ENCODE measurements at regions not wholly inside any gene's neighbourhood (a gene's known extent, or its start where the extent isn't known, plus 50 kb on each side); places are given as distances from the start of the nearest gene placed in this dataset.

DNA sequence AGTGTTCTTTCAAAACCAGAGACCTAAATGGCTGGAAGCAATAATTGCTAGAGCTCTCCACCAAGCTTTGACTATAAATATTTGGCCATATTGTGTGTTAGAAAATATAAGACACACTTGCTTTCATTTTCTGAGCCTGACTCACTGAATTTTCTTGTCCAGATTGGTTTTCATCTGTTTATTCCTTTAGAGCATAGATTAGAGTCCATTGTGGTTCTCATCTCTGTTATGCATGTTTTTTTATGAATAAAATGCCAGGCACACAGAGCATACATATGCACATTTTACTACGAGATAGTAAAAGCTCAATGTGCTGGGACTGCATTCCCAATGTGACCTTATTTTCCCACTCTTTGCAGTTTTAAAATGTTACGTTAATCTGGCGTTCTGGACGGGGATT lies 115.3 kb upstream of the MLIP start:
- DNase-seq: no peak
- no peak overlapping the region for H3K27ac ChIP-seq (ENCODE audit: low read length)
- H3K4me2 ChIP-seq (ENCODE audit: low read depth, low read length): no peak overlapping the region
- H3K79me2 ChIP-seq (ENCODE audit: low read length): no peaks in the 10 kb centered on the region
- H3K27me3 ChIP-seq (replicated peaks; ENCODE audit: insufficient read depth, low read length): no peaks in the 10 kb centered on the region
- no peaks in the 10 kb centered on the region for H3K9me2 ChIP-seq (replicated peaks; ENCODE audit: insufficient read depth, low read length)
- no peak overlapping the region for H3K4me3 ChIP-seq (ENCODE audit: low read length)
- H3F3A ChIP-seq (ENCODE audit: insufficient read depth, low read length): no peaks in the 10 kb centered on the region
- H2AFZ ChIP-seq (ENCODE audit: low read length): no peak overlapping the region
- TF ChIP-seq EZH2phosphoT487 (IDR thresholded peaks at IDR 0.05; ENCODE audit: low read length) (no peak), EZH2 (optimal IDR thresholded peaks at IDR 0.05; ENCODE audit: low read depth, low read length) (no peak), CTCF (IDR thresholded peaks at IDR 0.05; ENCODE audit: low read length) (no peak)
- no peaks in the 10 kb centered on the region for H3K36me3 ChIP-seq (replicated peaks; ENCODE audit: insufficient read depth, low read length)
- no peaks in the 10 kb centered on the region for H3K9me3 ChIP-seq (replicated peaks; ENCODE audit: insufficient read depth, low read length)
- H4K20me1 ChIP-seq (ENCODE audit: insufficient read depth, low read length): no peaks in the 10 kb centered on the region
- no peaks in the 10 kb centered on the region for H3K4me1 ChIP-seq (ENCODE audit: low read length)
- H3K9ac ChIP-seq (ENCODE audit: low read length): no peak overlapping the region

- no peaks in the 10 kb centered on the region for H4K20me1 ChIP-seq (ENCODE audit: insufficient read depth, low read length)
- no peaks in the 10 kb centered on the region for H3K79me2 ChIP-seq (ENCODE audit: low read length)
- no peaks in the 10 kb centered on the region for H3K36me3 ChIP-seq (replicated peaks; ENCODE audit: insufficient read depth, low read length)
- H3K9me3 ChIP-seq (replicated peaks; ENCODE audit: insufficient read depth, low read length): no peaks in the 10 kb centered on the region
- H3K4me3 ChIP-seq (ENCODE audit: low read length): peak overlapping the region; percentile 19; the same call in 1 of the 2 replicates
- no peak for TF ChIP-seq CTCF (IDR thresholded peaks at IDR 0.05; ENCODE audit: low read length)
- no peak for TF ChIP-seq EZH2 (optimal IDR thresholded peaks at IDR 0.05; ENCODE audit: low read depth, low read length)
- no peak for TF ChIP-seq EZH2phosphoT487 (IDR thresholded peaks at IDR 0.05; ENCODE audit: low read length)
- 0 out of 2 replicates have a peak overlapping the region, but pooled peaks have one; percentile 23 for H2AFZ ChIP-seq (ENCODE audit: low read length)
- no peaks in the 10 kb centered on the region for H3K4me1 ChIP-seq (ENCODE audit: low read length)
- H3K27ac ChIP-seq (ENCODE audit: low read length): no peak overlapping the region
- no peak for DNase-seq
- H3F3A ChIP-seq (ENCODE audit: insufficient read depth, low read length): no peaks in the 10 kb centered on the region
- no peaks in the 10 kb centered on the region for H3K9me2 ChIP-seq (replicated peaks; ENCODE audit: insufficient read depth, low read length)
- peak overlapping the region; percentile 49; the same call in 1 of the 2 replicates for H3K4me2 ChIP-seq (ENCODE audit: low read depth, low read length)
- H3K27me3 ChIP-seq (replicated peaks; ENCODE audit: insufficient read depth, low read length): no peaks in the 10 kb centered on the region
- no peak overlapping the region for H3K9ac ChIP-seq (ENCODE audit: low read length)
Measured at GRCh38 chr6:53998303-53998702, 112.9 kb upstream of the MLIP start.

DNA sequence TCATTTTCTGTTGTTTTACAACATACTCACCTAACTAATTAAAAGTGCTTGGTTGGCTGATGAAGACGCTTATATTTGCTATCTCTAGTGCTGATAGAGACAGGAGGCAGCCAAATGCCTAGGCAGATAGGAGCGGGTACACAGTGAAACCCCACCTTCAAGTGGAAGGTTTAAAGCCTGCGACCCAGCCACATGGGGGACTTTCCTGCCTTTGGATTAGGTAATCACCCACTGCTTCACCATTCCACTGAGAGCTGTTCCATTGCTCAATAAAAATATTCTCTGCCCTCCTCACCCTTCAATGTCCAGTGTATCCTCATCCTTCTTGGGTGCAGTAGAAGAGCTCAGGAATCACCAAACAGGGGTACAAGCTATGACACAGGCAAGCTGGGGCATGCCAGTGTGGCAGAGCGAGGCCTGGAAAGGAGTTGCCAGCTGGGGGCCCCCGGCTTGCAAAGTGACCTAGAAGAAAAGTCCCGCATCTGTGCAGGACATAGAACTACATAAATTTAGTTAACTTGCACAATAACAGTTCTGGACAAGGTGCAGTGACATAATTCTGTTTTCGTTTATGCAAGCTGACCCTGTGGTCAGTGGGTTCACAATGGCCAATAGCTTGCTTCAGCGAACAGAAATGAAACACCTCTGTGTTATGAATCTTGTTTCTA lies 112.0 kb upstream of the MLIP start:
- no peaks in the 10 kb centered on the region for H3F3A ChIP-seq (ENCODE audit: insufficient read depth, low read length)
- no peaks in the 10 kb centered on the region for H3K79me2 ChIP-seq (ENCODE audit: low read length)
- H3K27me3 ChIP-seq (replicated peaks; ENCODE audit: insufficient read depth, low read length): no peaks in the 10 kb centered on the region
- no peaks in the 10 kb centered on the region for H3K4me1 ChIP-seq (ENCODE audit: low read length)
- no peak overlapping the region for H3K4me3 ChIP-seq (ENCODE audit: low read length)
- no peak overlapping the region for H3K9ac ChIP-seq (ENCODE audit: low read length)
- no peaks in the 10 kb centered on the region for H3K9me2 ChIP-seq (replicated peaks; ENCODE audit: insufficient read depth, low read length)
- no peak overlapping the region for H3K27ac ChIP-seq (ENCODE audit: low read length)
- H3K4me2 ChIP-seq (ENCODE audit: low read depth, low read length): peak overlapping the region; percentile 49; the same call in 1 of the 2 replicates
- no peaks in the 10 kb centered on the region for H3K36me3 ChIP-seq (replicated peaks; ENCODE audit: insufficient read depth, low read length)
- 0 out of 2 replicates have a peak overlapping the region, but pooled peaks have one; percentile 23 for H2AFZ ChIP-seq (ENCODE audit: low read length)
- TF ChIP-seq EZH2 (optimal IDR thresholded peaks at IDR 0.05; ENCODE audit: low read depth, low read length): no peak
- TF ChIP-seq EZH2phosphoT487 (IDR thresholded peaks at IDR 0.05; ENCODE audit: low read length): no peak
- TF ChIP-seq CTCF (IDR thresholded peaks at IDR 0.05; ENCODE audit: low read length): no peak
- no peaks in the 10 kb centered on the region for H4K20me1 ChIP-seq (ENCODE audit: insufficient read depth, low read length)
- H3K9me3 ChIP-seq (replicated peaks; ENCODE audit: insufficient read depth, low read length): no peaks in the 10 kb centered on the region
- DNase-seq: no peak
